Fibroblast of lung (primary cell): ENCODE measurements at regions not wholly inside any gene's neighbourhood (a gene's known extent, or its start where the extent isn't known, plus 50 kb on each side); places are given as distances from the start of the nearest gene placed in this dataset.

Experiments
- DNase-seq, 2 donors: peaks; one replicate each; pipeline versions ENCODE4 v3.0.0 to v3.0.0-alpha.2; 2010; ENCODE audit warnings: low read depth in 2 of 2
- H2AFZ ChIP-seq: 2 replicates; pipeline ENCODE4 v1.5.1; 2012; ENCODE audit warnings: low read length, control low read depth, inconsistent platforms
- H3K27ac ChIP-seq: 2 replicates; pipeline ENCODE4 v1.5.1; 2011; ENCODE audit warnings: low read length, control low read depth; ENCODE audit not compliant: insufficient read depth
- H3K27me3 ChIP-seq: 2 replicates; pipeline ENCODE4 v1.5.1; 2011; ENCODE audit warnings: mild to moderate bottlenecking, low read length; ENCODE audit not compliant: control insufficient read depth, insufficient read depth
- H3K36me3 ChIP-seq: 2 replicates; pipeline ENCODE4 v1.5.1; 2011; ENCODE audit warnings: low read length; ENCODE audit not compliant: control insufficient read depth, insufficient read depth
- H3K4me1 ChIP-seq: 2 replicates; pipeline ENCODE4 v1.5.1; 2011; ENCODE audit warnings: low read length; ENCODE audit not compliant: control insufficient read depth, insufficient read depth; ENCODE audit errors: extremely low read depth
- H3K4me2 ChIP-seq: 2 replicates; pipeline ENCODE4 v1.5.1; 2011; ENCODE audit warnings: low read length, control low read depth; ENCODE audit not compliant: insufficient read depth; ENCODE audit errors: extremely low read depth
- H3K4me3 ChIP-seq, 4 experiments: fragments of 200-600 bp in 1 of 4; sonication (generic) in 1 of 4; replicated peaks in 1 of 4; 2 replicates each; pipeline ENCODE4 v1.5.1; 2011 to 2016; ENCODE audit warnings: low read length in 4 of 4, low read depth in 3 of 4, mild to moderate bottlenecking in 3 of 4, control low read depth in 2 of 4, inconsistent platforms in 1 of 4, mixed read lengths in 1 of 4; ENCODE audit not compliant: insufficient read depth in 1 of 4; ENCODE audit errors: control extremely low read depth in 1 of 4
- H3K79me2 ChIP-seq: 2 replicates; pipeline ENCODE4 v1.5.1; 2012; ENCODE audit warnings: mild to moderate bottlenecking, low read length, inconsistent platforms; ENCODE audit not compliant: control insufficient read depth, insufficient read depth
- H3K9ac ChIP-seq: 2 replicates; pipeline ENCODE4 v1.5.1; 2011; ENCODE audit warnings: mild to moderate bottlenecking, low read length, control low read depth; ENCODE audit not compliant: insufficient read depth
- H3K9me3 ChIP-seq: 2 replicates; pipeline ENCODE4 v1.5.1; 2012; ENCODE audit warnings: low read depth, low read length; ENCODE audit not compliant: control insufficient read depth, insufficient read depth
- H4K20me1 ChIP-seq: 2 replicates; pipeline ENCODE4 v1.5.1; 2011; ENCODE audit warnings: low read length; ENCODE audit not compliant: control insufficient read depth, insufficient read depth; ENCODE audit errors: extremely low read depth
- CTCF ChIP-seq, 2 donors: IDR thresholded peaks in 1 of 2; conservative IDR thresholded peaks in 1 of 2; 1 replicate in 1 of 2; 2 replicates in 1 of 2; pipeline ENCODE4 v1.5.1; 2011 to 2012; ENCODE audit warnings: low read length in 2 of 2, control low read depth in 1 of 2, inconsistent platforms in 1 of 2, low read depth in 1 of 2, mild to moderate bottlenecking in 1 of 2
- EZH2 ChIP-seq: IDR thresholded peaks from 2 replicates; pipeline ENCODE4 v1.5.1; 2012; ENCODE audit warnings: low read length, control low read depth, mild to moderate bottlenecking; ENCODE audit errors: missing control alignments

GRCh38 chr7:13748998-13749397 lies 240.5 kb downstream of the ETV1 start:
- no peak for TF ChIP-seq CTCF (conservative IDR thresholded peaks at IDR 0.05 in 1 of 2, IDR thresholded peaks at IDR 0.05 in 1 of 2; ENCODE audit: low read depth in 1 of 2, low read length in 2 of 2)
- TF ChIP-seq EZH2: no peak
- H3K4me3 ChIP-seq: no peak overlapping the region
- no peak overlapping the region for H3K27ac ChIP-seq
- H2AFZ ChIP-seq: no peak overlapping the region
- H3K27me3 ChIP-seq: no peaks in the 10 kb centered on the region
- no peak for DNase-seq
- no peaks in the 10 kb centered on the region for H4K20me1 ChIP-seq
- H3K79me2 ChIP-seq: no peaks in the 10 kb centered on the region
- no peaks in the 10 kb centered on the region for H3K4me1 ChIP-seq
- H3K9me3 ChIP-seq: no peaks in the 10 kb centered on the region
- H3K36me3 ChIP-seq: no peaks in the 10 kb centered on the region
- H3K4me2 ChIP-seq: no peak overlapping the region
- H3K9ac ChIP-seq: no peak overlapping the region

GRCh38 chr7:13749636-13750035 lies 239.8 kb downstream of the ETV1 start:
- no peaks in the 10 kb centered on the region for H3K27me3 ChIP-seq
- H3K4me1 ChIP-seq: no peaks in the 10 kb centered on the region
- no peak overlapping the region for H2AFZ ChIP-seq
- no peak overlapping the region for H3K4me3 ChIP-seq
- no peaks in the 10 kb centered on the region for H3K9me3 ChIP-seq
- no peaks in the 10 kb centered on the region for H4K20me1 ChIP-seq
- no peak overlapping the region for H3K27ac ChIP-seq
- no peak overlapping the region for H3K4me2 ChIP-seq
- no peaks in the 10 kb centered on the region for H3K79me2 ChIP-seq
- H3K9ac ChIP-seq: no peak overlapping the region
- DNase-seq: no peak
- no peak for TF ChIP-seq CTCF (conservative IDR thresholded peaks at IDR 0.05 in 1 of 2, IDR thresholded peaks at IDR 0.05 in 1 of 2; ENCODE audit: low read depth in 1 of 2, low read length in 2 of 2)
- TF ChIP-seq EZH2: no peak
- no peaks in the 10 kb centered on the region for H3K36me3 ChIP-seq

- no peaks in the 10 kb centered on the region for H4K20me1 ChIP-seq
- no peak for DNase-seq
- H3K27me3 ChIP-seq: no peaks in the 10 kb centered on the region
- H3K79me2 ChIP-seq: no peaks in the 10 kb centered on the region
- TF ChIP-seq EZH2: no peak
- TF ChIP-seq CTCF (conservative IDR thresholded peaks at IDR 0.05 in 1 of 2, IDR thresholded peaks at IDR 0.05 in 1 of 2; ENCODE audit: low read depth in 1 of 2, low read length in 2 of 2): no peak
- no peak overlapping the region for H3K4me3 ChIP-seq
- H3K36me3 ChIP-seq: no peaks in the 10 kb centered on the region
- no peak overlapping the region for H3K9ac ChIP-seq
- no peak overlapping the region for H3K4me2 ChIP-seq
- no peaks in the 10 kb centered on the region for H3K4me1 ChIP-seq
- no peak overlapping the region for H3K27ac ChIP-seq
- no peaks in the 10 kb centered on the region for H3K9me3 ChIP-seq
- no peak overlapping the region for H2AFZ ChIP-seq
These were observed 237.7 kb downstream of the ETV1 start for GRCh38 chr7:13751766-13752165.
